GM23248 (cell line): ENCODE measurements at regions not wholly inside any gene's neighbourhood (a gene's known extent, or its start where the extent isn't known, plus 50 kb on each side); places are given as distances from the start of the nearest gene placed in this dataset.

Experiments used
- EZH2 ChIP-seq: fragments of 200-600 bp; sonication (generic); IDR thresholded peaks from 2 replicates; pipeline ENCODE4 v1.6.1; 2018; ENCODE audit warnings: antibody characterized with exemption, mild to moderate bottlenecking; ENCODE audit not compliant: insufficient read depth, poor library complexity, severe bottlenecking
- EZH2phosphoT487 ChIP-seq: fragments of 200-600 bp; sonication (generic); IDR thresholded peaks from 2 replicates; pipeline ENCODE4 v1.6.1; 2018; ENCODE audit warnings: antibody characterized with exemption, moderate library complexity, mild to moderate bottlenecking, low read depth; ENCODE audit not compliant: insufficient read depth

- TF ChIP-seq EZH2 = no peak
- TF ChIP-seq EZH2phosphoT487 = no peak
These were observed 244.0 kb downstream of the THBS2 start for GRCh38 chr6:169009628-169010027.
